Jurkat, Clone E6-1 (cell line): ENCODE measurements at regions not wholly inside any gene's neighbourhood (a gene's known extent, or its start where the extent isn't known, plus 50 kb on each side); places are given as distances from the start of the nearest gene placed in this dataset.

ENCODE experiments used
- DNase-seq: peaks from one replicate; pipeline ENCODE4 v3.0.0-alpha.2; 2011; ENCODE audit warnings: low read depth, low spot score
- H3K4me3 ChIP-seq: 2 replicates; pipeline ENCODE4 v1.5.1; 2011; ENCODE audit warnings: mild to moderate bottlenecking, low read length, control low read depth, moderate library complexity

GRCh38 chrX:69032601-69033000 is 132.7 kb downstream of the PJA1 start:
- DNase-seq, result no peak
- H3K4me3 ChIP-seq, result no peak overlapping the region

- no peak overlapping the region for H3K4me3 ChIP-seq
- DNase-seq, result no peak
Observed at GRCh38 chrX:69031971-69032391, 133.3 kb downstream of the PJA1 start.

GRCh38 chrX:69031181-69031580 is 134.1 kb downstream of the PJA1 start:
- no peak overlapping the region for H3K4me3 ChIP-seq
- DNase-seq, result no peak

GRCh38 chrX:69029771-69030170 is 135.5 kb downstream of the PJA1 start:
- no peak for DNase-seq
- no peak overlapping the region for H3K4me3 ChIP-seq

GRCh38 chrX:69028761-69029120 is 136.5 kb downstream of the PJA1 start:
- no peak overlapping the region for H3K4me3 ChIP-seq
- no peak for DNase-seq

GRCh38 chrX:69028006-69028760 is 137.1 kb downstream of the PJA1 start:
- H3K4me3 ChIP-seq, result no peak overlapping the region
- no peak for DNase-seq

- DNase-seq, result no peak
- H3K4me3 ChIP-seq, result no peak overlapping the region
Observed at GRCh38 chrX:69027181-69028005, 137.9 kb downstream of the PJA1 start.

- no peak for DNase-seq
Observed at GRCh38 chrX:69025802-69026301, 139.4 kb downstream of the PJA1 start.

GRCh38 chrX:69024931-69025330 is 140.3 kb downstream of the PJA1 start:
- no peak overlapping the region for H3K4me3 ChIP-seq
- DNase-seq, result no peak

More at GRCh38 chrX:69025802-69026301, 139.4 kb downstream of the PJA1 start:
- H3K4me3 ChIP-seq, result no peak overlapping the region

GRCh38 chrX:69024161-69024736 is 141.0 kb downstream of the PJA1 start:
- no peak for DNase-seq
- no peak overlapping the region for H3K4me3 ChIP-seq

- H3K4me3 ChIP-seq, result no peak overlapping the region
- no peak for DNase-seq
Observed at GRCh38 chrX:69022430-69022829, 142.8 kb downstream of the PJA1 start.

GRCh38 chrX:69021141-69021960 is 143.9 kb downstream of the PJA1 start:
- H3K4me3 ChIP-seq, result no peak overlapping the region
- no peak for DNase-seq

GRCh38 chrX:69020316-69020715 is 144.9 kb downstream of the PJA1 start:
- no peak overlapping the region for H3K4me3 ChIP-seq
- no peak for DNase-seq

- no peak overlapping the region for H3K4me3 ChIP-seq
- no peak for DNase-seq
Observed at GRCh38 chrX:69019073-69019890, 146.0 kb downstream of the PJA1 start.

- H3K4me3 ChIP-seq, result no peak overlapping the region
- no peak for DNase-seq
Observed at GRCh38 chrX:69018416-69019072, 146.7 kb downstream of the PJA1 start.

GRCh38 chrX:69016293-69016941 is 148.8 kb downstream of the PJA1 start:
- H3K4me3 ChIP-seq, result no peak overlapping the region
- DNase-seq, result no peak

GRCh38 chrX:69015564-69016292 is 149.5 kb downstream of the PJA1 start:
- no peak for DNase-seq
- H3K4me3 ChIP-seq, result no peak overlapping the region
